TTC549 (cell line): ENCODE measurements at regions not wholly inside any gene's neighbourhood (a gene's known extent, or its start where the extent isn't known, plus 50 kb on each side); places are given as distances from the start of the nearest gene placed in this dataset.

Source experiments
- FAIRE-seq: peaks from 2 replicates; lab custom pipeline; 2012; peaks lifted over from hg19 to GRCh38; lab: Jason Lieb, UNC

GRCh38 chr7:109154748-109155147 lies 585.1 kb downstream of the DNAJB9 start:
- FAIRE-seq: no peak

- no peak for FAIRE-seq
Observed at GRCh38 chr7:109158246-109158645, 588.6 kb downstream of the DNAJB9 start.

GRCh38 chr7:109176661-109177060 lies 607.0 kb downstream of the DNAJB9 start:
- FAIRE-seq: no peak

- FAIRE-seq: no peak
Observed at GRCh38 chr7:109178342-109178741, 608.7 kb downstream of the DNAJB9 start.

GRCh38 chr7:109179601-109180000 lies 609.9 kb downstream of the DNAJB9 start:
- no peak for FAIRE-seq

DNA sequence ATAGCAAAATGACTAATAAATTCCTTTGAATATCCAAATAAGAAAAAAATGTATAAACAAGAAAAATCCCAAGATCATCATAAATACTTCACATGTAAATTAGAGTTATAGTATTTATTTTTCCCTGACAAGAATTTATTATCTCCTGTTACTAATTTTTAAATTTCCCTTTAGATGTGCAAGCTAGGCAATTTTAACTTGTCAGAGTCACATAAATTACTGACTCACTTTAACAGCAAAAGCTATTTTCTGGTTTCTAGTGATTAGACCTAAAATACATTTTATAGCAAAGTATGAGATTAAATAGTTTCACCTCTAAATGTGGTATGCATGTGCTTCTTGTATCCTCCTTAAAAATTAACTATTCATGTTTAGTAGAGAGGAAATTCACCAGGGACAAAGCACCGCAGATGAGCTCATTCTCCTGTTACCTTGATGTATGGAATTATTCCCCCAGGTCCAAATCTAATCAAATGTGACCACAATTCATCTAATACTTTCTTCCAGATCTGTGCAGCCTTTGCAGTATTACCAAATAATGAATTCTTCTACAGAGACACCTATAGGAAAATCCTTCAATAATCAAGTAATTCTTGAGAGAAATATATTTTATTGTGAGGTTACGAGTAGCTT lies 621.2 kb downstream of the DNAJB9 start:
- no peak for FAIRE-seq

GRCh38 chr7:109206196-109206595 lies 636.5 kb downstream of the DNAJB9 start:
- FAIRE-seq: no peak

GRCh38 chr7:109213081-109213480 lies 643.4 kb downstream of the DNAJB9 start:
- no peak for FAIRE-seq

DNA sequence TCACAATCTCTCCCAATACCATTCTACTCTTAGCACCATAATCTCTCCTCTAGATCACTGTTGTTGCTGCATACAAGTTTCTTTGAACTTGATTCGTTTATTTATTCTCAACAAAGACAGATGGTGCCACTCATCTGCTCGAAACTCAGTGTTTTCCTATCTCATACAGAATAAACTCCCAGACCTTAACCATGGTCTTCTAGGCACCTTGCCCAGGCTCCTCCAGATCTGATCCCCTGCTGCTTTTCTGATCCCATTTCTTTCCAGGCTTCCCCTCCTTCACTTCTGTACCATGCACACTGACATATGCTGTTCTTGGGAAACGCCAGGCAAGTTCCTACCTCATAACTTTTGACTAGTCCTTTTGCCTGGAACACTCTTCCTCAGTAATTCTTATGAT lies 645.7 kb downstream of the DNAJB9 start:
- no peak for FAIRE-seq

DNA sequence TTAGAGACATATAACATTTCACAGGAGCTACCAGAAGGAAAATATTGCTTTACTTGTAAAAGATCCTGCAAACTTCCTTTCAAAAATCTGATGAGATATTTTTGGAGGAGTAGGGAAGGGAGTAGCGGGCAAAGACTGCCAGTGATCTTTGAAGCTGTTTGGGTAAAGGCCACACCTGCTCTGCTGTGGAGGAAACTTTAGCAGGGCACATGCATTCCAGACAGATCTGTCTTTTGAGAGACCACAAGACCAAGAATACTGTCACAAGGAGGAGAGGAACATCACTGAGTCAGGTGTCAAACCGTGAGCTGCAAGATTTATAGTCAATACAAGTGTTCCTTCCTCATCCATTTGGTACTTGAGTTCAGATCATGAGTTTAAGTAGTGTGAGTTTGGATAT lies 654.4 kb downstream of the DNAJB9 start:
- FAIRE-seq: no peak

DNA sequence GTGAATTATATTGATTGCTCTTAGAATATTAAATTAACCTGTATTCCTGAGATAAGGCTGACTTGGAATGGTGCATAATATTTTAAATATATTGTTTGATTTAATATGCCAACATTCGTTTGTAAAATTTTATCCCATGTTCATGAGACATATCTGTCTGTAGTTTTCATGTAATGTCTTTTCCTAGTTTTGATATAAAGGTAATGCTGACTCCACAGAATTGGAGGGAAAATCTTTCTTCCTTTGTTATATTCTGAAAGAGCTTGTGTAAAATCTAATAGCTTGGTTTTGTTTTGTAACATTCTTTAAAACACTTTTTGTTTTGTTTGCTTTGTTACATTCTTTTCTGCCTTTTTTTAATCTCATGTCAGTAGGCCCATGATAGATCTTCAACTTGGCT lies 657.0 kb downstream of the DNAJB9 start:
- no peak for FAIRE-seq

- no peak for FAIRE-seq
Observed at GRCh38 chr7:109235316-109235715, 665.6 kb downstream of the DNAJB9 start.

- no peak for FAIRE-seq
Observed at GRCh38 chr7:109246330-109247077, 676.8 kb downstream of the DNAJB9 start.

DNA sequence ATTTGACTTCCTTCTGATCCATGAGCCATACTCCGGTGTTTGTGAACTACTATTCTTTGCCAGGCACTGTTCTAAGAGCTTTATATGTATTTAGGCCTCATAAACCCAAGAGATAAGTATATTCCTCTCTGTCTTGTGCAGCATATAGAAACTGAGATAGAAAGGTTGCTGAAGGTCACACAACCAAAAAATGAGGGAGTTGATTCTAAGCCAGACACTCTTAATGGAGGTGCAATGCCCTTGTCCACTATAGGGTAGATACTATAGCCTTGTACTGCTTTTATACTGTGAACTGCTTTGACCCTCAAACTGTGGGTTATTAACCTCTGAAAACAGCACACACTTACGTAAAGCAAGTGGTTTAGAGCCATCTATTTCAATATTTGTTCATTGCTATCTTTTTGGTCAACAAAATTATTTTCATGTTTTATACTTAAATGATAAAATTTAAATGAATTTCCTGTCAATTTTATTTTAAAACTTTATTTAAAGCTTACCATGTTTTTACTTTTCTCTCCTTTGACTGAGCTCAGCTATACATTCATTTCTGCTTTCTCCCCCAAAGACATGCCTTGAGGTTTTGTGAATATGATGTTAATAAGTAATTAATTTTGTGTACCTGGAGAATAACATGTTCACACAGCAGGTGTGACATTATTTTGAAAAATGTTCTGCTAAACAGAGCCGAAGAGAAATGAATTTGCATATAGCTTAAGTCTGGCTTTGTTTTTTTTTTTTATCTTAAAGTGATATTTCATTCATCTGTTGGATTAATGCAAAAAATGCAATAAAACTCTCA lies 687.3 kb downstream of the DNAJB9 start:
- FAIRE-seq: no peak

DNA sequence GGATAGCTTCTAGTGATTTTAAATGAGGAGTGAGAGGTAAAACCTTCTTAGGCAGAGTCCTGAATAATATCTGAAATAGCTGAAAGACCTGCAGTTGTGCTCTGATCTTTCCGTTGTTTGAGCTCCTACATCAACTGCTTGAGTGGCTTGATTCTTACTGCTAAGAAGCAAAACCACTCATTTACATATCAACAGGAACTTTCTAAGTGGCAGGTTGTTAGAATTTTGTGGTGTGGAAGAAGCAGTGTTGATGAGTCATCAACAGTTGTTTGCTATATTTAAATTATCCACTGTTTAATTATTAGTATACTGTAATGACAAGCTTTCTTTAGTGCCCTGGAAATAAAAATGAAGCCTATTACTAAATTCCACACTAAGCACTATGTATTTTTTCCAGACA lies 689.5 kb downstream of the DNAJB9 start:
- FAIRE-seq: no peak

GRCh38 chr7:109261781-109262180 lies 692.1 kb downstream of the DNAJB9 start:
- no peak for FAIRE-seq

GRCh38 chr7:109266610-109267009 lies 696.9 kb downstream of the DNAJB9 start:
- FAIRE-seq: no peak

- FAIRE-seq: no peak
Observed at GRCh38 chr7:109276348-109276747, 706.7 kb downstream of the DNAJB9 start.

DNA sequence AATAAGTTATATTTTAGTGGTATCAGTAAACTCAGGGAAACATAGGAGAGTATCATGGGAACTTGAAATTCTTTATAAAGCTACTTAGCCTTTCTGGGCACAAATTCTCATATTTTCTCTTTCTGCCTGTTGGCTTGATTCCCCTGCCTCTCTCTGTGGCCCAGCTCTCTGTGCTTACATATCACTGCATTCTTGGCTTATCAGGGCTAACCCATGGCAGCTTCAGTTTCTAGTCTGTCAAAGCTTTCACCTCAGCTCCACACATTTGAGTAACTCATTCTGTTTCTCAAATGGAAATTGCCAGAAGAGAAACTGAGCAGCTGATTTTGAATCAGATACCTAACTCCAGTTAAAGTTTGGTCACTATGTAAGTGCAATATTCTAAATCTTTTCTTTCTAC lies 713.1 kb downstream of the DNAJB9 start:
- FAIRE-seq: no peak

GRCh38 chr7:109284943-109285342 lies 715.3 kb downstream of the DNAJB9 start:
- FAIRE-seq: no peak

GRCh38 chr7:109295158-109295557 lies 725.5 kb downstream of the DNAJB9 start:
- FAIRE-seq: no peak

DNA sequence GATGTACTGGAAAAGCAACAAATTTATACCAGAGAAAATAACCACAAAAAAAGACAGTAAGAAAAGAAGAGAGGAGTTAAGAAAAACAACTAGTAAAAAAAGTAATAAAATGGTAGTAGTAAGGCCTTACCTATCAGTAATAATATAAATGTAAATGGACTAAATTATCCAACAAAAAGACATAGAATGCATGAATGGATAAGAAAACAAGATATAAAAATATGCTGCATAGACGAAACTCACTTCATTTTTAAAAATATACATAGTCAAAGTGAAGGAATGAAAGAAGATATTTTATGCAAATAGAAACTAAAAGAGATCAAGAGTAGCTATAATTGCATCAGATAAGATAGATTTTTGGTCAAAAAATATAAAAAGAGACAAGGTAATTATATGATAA lies 739.1 kb downstream of the DNAJB9 start:
- no peak for FAIRE-seq

DNA sequence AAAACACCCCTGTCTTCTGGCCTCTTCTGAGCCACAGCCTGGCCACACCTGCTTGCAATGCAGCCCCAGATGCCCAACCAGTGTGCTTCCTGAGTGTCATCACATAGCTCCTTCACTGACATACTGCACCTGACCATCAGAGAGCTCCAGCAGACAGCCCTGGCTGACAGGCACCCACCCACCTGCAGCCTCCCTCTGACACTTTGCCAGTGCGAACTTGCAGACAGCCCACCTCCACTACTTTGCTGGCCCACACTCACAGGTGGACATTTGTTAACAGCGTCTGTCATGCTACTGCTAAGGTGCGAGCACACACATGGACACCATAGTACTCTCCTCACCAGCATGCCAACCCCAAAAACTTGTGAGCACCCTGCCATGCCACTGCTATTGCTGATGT lies 740.1 kb downstream of the DNAJB9 start:
- no peak for FAIRE-seq
